Caco-2 (cell line): ENCODE measurements at regions not wholly inside any gene's neighbourhood (a gene's known extent, or its start where the extent isn't known, plus 50 kb on each side); places are given as distances from the start of the nearest gene placed in this dataset.

Experiments used
- BruUV-seq: library from RNA; stranded (reverse); fragments of 400-500 nt; replicated peaks from 2 replicates; lab custom pipeline; 2021; lab: Mats Ljungman, UMichigan
- CTCF ChIA-PET: fragments of 300-600 bp; sonication (Branson Sonifier 250); formaldehyde crosslinking; loops from one replicate; lab custom pipeline; 2022; ENCODE audit warnings: antibody characterized with exemption; lab: Charles Lee
- POLR2A ChIA-PET: fragments of 300-600 bp; sonication (Branson Sonifier 250); formaldehyde crosslinking; loops from one replicate; lab custom pipeline; 2022; ENCODE audit warnings: antibody characterized with exemption; lab: Charles Lee
- DNase-seq, 2 experiments: peaks; one replicate each; pipeline versions ENCODE4 v3.0.0 to v3.0.0-alpha.2; 2020 to 2022
- H3K27me3 ChIP-seq: replicated peaks from 2 replicates; pipeline ENCODE4 v1.6.0; 2011; ENCODE audit warnings: low read length; ENCODE audit not compliant: control insufficient read depth, insufficient read depth
- H3K36me3 ChIP-seq: 2 replicates; pipeline ENCODE4 v1.5.1; 2011; ENCODE audit warnings: low read length; ENCODE audit not compliant: control insufficient read depth, insufficient read depth
- H3K4me1 ChIP-seq: fragments of 250-450 bp; sonication (Bioruptor Pico); 2 replicates; pipeline ENCODE4 v1.5.1; 2020; ENCODE audit warnings: mild to moderate bottlenecking
- H3K4me3 ChIP-seq: 2 replicates; pipeline ENCODE4 v1.5.1; 2011; ENCODE audit warnings: low read depth, mild to moderate bottlenecking, control low read depth, low read length
- H3K9me3 ChIP-seq: fragments of 250-450 bp; sonication (Bioruptor Pico); 2 replicates; pipeline ENCODE4 v1.5.1; 2020; ENCODE audit warnings: mild to moderate bottlenecking, moderate library complexity
- H3K27ac Mint-ChIP-seq: one replicate; pipeline ENCODE4 v1.8.0; 2022; ENCODE audit warnings: mixed read lengths; ENCODE audit not compliant: unreplicated experiment
- H3K27me3 Mint-ChIP-seq: one replicate; pipeline ENCODE4 v1.8.0; 2022; ENCODE audit warnings: mixed read lengths; ENCODE audit not compliant: insufficient read depth, unreplicated experiment
- H3K36me3 Mint-ChIP-seq: one replicate; pipeline ENCODE4 v1.8.0; 2022; ENCODE audit warnings: mild to moderate bottlenecking, mixed read lengths; ENCODE audit not compliant: insufficient read depth, unreplicated experiment
- H3K4me1 Mint-ChIP-seq: one replicate; pipeline ENCODE4 v1.8.0; 2022; ENCODE audit warnings: low read depth, mixed read lengths; ENCODE audit not compliant: unreplicated experiment
- H3K4me3 Mint-ChIP-seq: one replicate; pipeline ENCODE4 v1.8.0; 2022; ENCODE audit warnings: mild to moderate bottlenecking, moderate library complexity, mixed read lengths; ENCODE audit not compliant: unreplicated experiment
- H3K9me3 Mint-ChIP-seq: one replicate; pipeline ENCODE4 v1.8.0; 2022; ENCODE audit warnings: mixed read lengths; ENCODE audit not compliant: unreplicated experiment
- CTCF ChIP-seq, 2 experiments: fragments of 200-600 bp in 1 of 2; IDR thresholded peaks; 1 replicate in 1 of 2; 2 replicates in 1 of 2; pipeline versions ENCODE4 v1.5.1 to v1.8.0; 2011 to 2022; ENCODE audit warnings: antibody characterized with exemption in 1 of 2, control low read depth in 1 of 2, inconsistent platforms in 1 of 2, low read depth in 1 of 2, low read length in 1 of 2, mild to moderate bottlenecking in 1 of 2, moderate library complexity in 1 of 2; ENCODE audit not compliant: insufficient read depth in 1 of 2, severe bottlenecking in 1 of 2, unreplicated experiment in 1 of 2
- intact Hi-C: fragments of 100-400 bp; cut with micrococcal nuclease; formaldehyde crosslinking; loops from one replicate; pipeline ENCODE4 v1.10.0; 2022; ENCODE audit not compliant: unreplicated experiment

- no TSS peak for BruUV-seq
These were observed 1763.3 kb upstream of the MIR17HG start for GRCh38 chr13:89584058-89584620.

GRCh38 chr13:89602655-89603054, 1744.8 kb upstream of the MIR17HG start:
- no peak for DNase-seq
- ChIA-PET POLR2A (no interaction called here), CTCF (no interaction called here)
- Mint-ChIP-seq H3K4me3 (no peak overlapping the region), H3K36me3 (no peaks in the 10 kb centered on the region), H3K27me3 (no peaks in the 10 kb centered on the region), H3K27ac (no peak overlapping the region), H3K4me1 (no peaks in the 10 kb centered on the region), H3K9me3 (no peaks in the 10 kb centered on the region)
- intact Hi-C loops: no loop called here
- no peak for TF ChIP-seq CTCF (IDR thresholded peaks at IDR 0.05; ENCODE audit: insufficient read depth in 1 of 2, low read depth in 1 of 2, low read length in 1 of 2, severe bottlenecking in 1 of 2, unreplicated experiment in 1 of 2)
- no peaks in the 10 kb centered on the region for H3K36me3 ChIP-seq
- H3K9me3 ChIP-seq: peaks cover 8% of the 10 kb centered on the region; the same call in 1 of the 2 replicates
- no peaks in the 10 kb centered on the region for H3K27me3 ChIP-seq
- H3K4me1 ChIP-seq: no peaks in the 10 kb centered on the region
- no TSS peak for BruUV-seq
- no peak overlapping the region for H3K4me3 ChIP-seq

More at GRCh38 chr13:89584058-89584620, 1763.3 kb upstream of the MIR17HG start:
- no peaks in the 10 kb centered on the region for H3K27me3 Mint-ChIP-seq
- CTCF ChIA-PET: no interaction called here
- intact Hi-C loops: no loop called here
- no peak for TF ChIP-seq CTCF (IDR thresholded peaks at IDR 0.05; ENCODE audit: insufficient read depth in 1 of 2, low read depth in 1 of 2, low read length in 1 of 2, severe bottlenecking in 1 of 2, unreplicated experiment in 1 of 2)
- no peaks in the 10 kb centered on the region for H3K9me3 Mint-ChIP-seq
- Histone ChIP-seq H3K9me3 (no peaks in the 10 kb centered on the region), H3K27me3 (no peaks in the 10 kb centered on the region), H3K36me3 (no peaks in the 10 kb centered on the region), H3K4me1 (no peaks in the 10 kb centered on the region), H3K4me3 (no peak overlapping the region)
- DNase-seq: no peak
- H3K36me3 Mint-ChIP-seq: no peaks in the 10 kb centered on the region
- no peaks in the 10 kb centered on the region for H3K4me1 Mint-ChIP-seq
- no peak overlapping the region for H3K4me3 Mint-ChIP-seq
- H3K27ac Mint-ChIP-seq: no peak overlapping the region
- POLR2A ChIA-PET: no interaction called here

GRCh38 chr13:89603187-89603586, 1744.3 kb upstream of the MIR17HG start:
- ChIA-PET POLR2A (no interaction called here), CTCF (no interaction called here)
- peaks cover 9% of the 10 kb centered on the region; the same call in 1 of the 2 replicates for H3K9me3 ChIP-seq
- no peak overlapping the region for H3K4me3 ChIP-seq
- no peaks in the 10 kb centered on the region for H3K9me3 Mint-ChIP-seq
- no peak for DNase-seq
- intact Hi-C loops: no loop called here
- H3K27me3 Mint-ChIP-seq: no peaks in the 10 kb centered on the region
- H3K4me3 Mint-ChIP-seq: no peak overlapping the region
- no peaks in the 10 kb centered on the region for H3K4me1 ChIP-seq
- no peaks in the 10 kb centered on the region for H3K27me3 ChIP-seq
- H3K27ac Mint-ChIP-seq: no peak overlapping the region
- TF ChIP-seq CTCF (IDR thresholded peaks at IDR 0.05; ENCODE audit: insufficient read depth in 1 of 2, low read depth in 1 of 2, low read length in 1 of 2, severe bottlenecking in 1 of 2, unreplicated experiment in 1 of 2): no peak
- no peaks in the 10 kb centered on the region for H3K4me1 Mint-ChIP-seq
- BruUV-seq: no TSS peak
- no peaks in the 10 kb centered on the region for H3K36me3 Mint-ChIP-seq
- H3K36me3 ChIP-seq: no peaks in the 10 kb centered on the region
